ENCODE measurements at regions not wholly inside any gene's neighbourhood (a gene's known extent, or its start where the extent isn't known, plus 50 kb on each side); places are given as distances from the start of the nearest gene placed in this dataset.

DNA sequence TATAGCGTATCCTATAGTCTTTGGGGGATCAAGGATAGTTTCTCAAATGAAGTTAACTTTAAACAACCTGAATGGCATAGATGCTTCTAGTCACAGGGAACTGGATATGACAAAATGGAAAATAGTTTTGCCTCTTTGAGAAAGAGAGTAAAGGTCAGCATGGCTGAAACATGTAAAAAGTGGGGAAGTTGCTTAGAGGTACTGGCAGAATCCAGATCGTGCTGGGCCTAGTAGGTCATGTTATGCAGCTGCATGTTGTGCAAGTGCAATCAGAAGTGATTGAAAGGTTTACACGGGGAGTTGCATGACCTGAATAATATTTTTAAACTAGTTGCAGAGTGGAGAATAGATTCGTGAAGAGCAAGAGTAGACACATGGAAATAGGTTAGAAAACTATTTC, 201.1 kb upstream of the HDAC9 start:
- TF ChIP-seq, protein P1, sequence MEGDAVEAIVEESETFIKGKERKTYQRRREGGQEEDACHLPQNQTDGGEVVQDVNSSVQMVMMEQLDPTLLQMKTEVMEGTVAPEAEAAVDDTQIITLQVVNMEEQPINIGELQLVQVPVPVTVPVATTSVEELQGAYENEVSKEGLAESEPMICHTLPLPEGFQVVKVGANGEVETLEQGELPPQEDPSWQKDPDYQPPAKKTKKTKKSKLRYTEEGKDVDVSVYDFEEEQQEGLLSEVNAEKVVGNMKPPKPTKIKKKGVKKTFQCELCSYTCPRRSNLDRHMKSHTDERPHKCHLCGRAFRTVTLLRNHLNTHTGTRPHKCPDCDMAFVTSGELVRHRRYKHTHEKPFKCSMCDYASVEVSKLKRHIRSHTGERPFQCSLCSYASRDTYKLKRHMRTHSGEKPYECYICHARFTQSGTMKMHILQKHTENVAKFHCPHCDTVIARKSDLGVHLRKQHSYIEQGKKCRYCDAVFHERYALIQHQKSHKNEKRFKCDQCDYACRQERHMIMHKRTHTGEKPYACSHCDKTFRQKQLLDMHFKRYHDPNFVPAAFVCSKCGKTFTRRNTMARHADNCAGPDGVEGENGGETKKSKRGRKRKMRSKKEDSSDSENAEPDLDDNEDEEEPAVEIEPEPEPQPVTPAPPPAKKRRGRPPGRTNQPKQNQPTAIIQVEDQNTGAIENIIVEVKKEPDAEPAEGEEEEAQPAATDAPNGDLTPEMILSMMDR (IDR thresholded peaks at IDR 0.05; ENCODE audit: insufficient read depth, low read depth, low read length), result no peak
- no peak for TF ChIP-seq EZH2 (IDR thresholded peaks at IDR 0.05; ENCODE audit: insufficient read depth, low read length)

Data from astrocyte (in vitro differentiated cells and primary cell).